ENCODE measurements at regions not wholly inside any gene's neighbourhood (a gene's known extent, or its start where the extent isn't known, plus 50 kb on each side); places are given as distances from the start of the nearest gene placed in this dataset.
"Not testable (repeated sequence)": the region's sequence is repeated elsewhere in the genome, so short reads cannot be mapped to it uniquely, and the experiment has no call there.

DNA sequence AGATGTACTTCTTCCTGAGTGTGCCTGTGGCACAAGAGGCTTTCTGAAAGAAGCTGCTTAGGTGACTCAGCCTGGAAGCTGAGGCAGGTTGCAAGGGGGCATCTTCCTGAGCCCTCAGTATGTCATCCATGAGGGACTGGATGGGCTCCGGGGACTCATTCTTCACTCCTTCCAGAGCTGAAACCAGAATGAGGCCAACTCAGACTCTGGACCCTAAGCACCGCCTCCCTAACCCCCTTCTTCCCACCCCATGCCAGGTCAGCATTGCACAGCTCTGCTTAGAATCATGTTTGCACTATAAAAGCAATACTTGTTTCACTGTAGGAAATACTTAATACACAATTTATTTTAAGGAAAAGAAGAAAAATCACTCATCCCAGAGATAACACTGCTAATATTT lies 138.3 kb downstream of the KLRB1 start:
- H3K4me3 Mint-ChIP-seq, H3K27ac Mint-ChIP-seq, H3K36me3 Mint-ChIP-seq, H3K9me3 Mint-ChIP-seq, H3K27me3 Mint-ChIP-seq: not testable (repeated sequence)
- peaks cover 9 to 20% (median 13%) of the 10 kb centered on the region in 3 donors for H3K4me1 Mint-ChIP-seq

DNA sequence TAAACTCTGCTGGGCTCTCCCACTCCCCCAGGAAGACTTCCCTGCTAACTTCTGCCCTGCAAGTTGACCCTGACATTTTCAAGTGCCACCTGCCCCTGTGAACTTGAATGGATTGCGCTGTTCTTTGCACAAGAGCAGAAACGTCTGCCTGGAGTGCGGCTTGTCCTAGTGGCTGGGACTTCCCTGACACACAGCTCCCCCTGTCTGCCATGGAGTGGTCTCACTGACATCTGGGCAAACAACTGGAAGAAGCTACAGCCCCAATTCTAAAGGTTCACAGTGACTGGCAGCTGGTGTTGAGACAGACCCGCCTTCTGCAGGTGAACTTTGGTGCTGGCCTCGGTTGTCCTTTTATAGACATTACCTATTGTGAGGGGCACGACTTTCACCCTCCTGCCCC lies 138.7 kb downstream of the KLRB1 start:
- not testable (repeated sequence) for H3K4me3 Mint-ChIP-seq, H3K36me3 Mint-ChIP-seq, H3K27me3 Mint-ChIP-seq, H3K9me3 Mint-ChIP-seq
- Mint-ChIP-seq H3K4me1 (peaks cover 9 to 24% (median 13%) of the 10 kb centered on the region in 3 donors), H3K27ac (peak overlapping the region in 1 of 3 donors; percentile 59)

DNA sequence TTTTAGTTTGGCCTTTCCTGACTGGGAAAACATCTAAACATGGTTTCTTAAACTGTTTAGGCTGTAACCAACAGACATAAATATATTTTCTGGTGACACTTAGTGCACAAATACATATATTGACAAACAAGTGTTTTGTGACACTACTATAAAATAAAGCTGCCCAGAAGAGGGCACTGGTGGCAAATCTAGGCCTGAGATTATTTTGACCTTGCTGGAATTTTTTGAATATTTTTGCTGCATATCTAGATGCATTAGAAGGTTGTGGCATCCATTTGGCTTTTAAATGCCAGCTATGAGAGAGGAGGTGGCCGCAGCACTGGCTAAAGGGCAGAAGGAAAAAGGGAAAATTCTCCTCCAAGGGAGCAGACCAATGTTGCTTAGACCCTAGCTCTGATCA lies 139.6 kb downstream of the KLRB1 start:
- H3K36me3 Mint-ChIP-seq, H3K27ac Mint-ChIP-seq, H3K27me3 Mint-ChIP-seq, H3K4me3 Mint-ChIP-seq, H3K9me3 Mint-ChIP-seq: not testable (repeated sequence)
- H3K4me1 Mint-ChIP-seq, result peaks cover 9 to 24% (median 13%) of the 10 kb centered on the region in 3 donors

DNA sequence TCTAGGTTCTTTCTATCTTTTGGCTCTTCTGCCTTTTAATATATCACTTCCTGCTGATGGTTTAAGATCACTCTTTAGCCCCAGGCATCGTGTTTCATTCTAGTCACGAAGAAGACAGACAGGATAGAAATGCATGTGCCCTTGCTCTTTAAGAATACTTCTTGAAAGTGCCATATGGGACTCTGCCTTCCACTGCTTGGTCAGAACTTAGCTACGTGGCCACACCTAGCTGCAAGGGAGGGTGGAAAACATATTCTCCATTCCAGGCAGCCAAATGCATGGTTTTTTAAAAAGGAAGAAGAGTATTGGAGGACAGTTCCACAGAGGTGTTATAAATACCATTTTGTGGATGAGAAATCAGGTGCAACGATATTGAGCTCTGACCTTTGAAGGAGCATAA lies 143.3 kb downstream of the KLRB1 start:
- Mint-ChIP-seq H3K4me3 (no peak overlapping the region), H3K27ac (no peak overlapping the region), H3K27me3 (no peaks in the 10 kb centered on the region)

DNA sequence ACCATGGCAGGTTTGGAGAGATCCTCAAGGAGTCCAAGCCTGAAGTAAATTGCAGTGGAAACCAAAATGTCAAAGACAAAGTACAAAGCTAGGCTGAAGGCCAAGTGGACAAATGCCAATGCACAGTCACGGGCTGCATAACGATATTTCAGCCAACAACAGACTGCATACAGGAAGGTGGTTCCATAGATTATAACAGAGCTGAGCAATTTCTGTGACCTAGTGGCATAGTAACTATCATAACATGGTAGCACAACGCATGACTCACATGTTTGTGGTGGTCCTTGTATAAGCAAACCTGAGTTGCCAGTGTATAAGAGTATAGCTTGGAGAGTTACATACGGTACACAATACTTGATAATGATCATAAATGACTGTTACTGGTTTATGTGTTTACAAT lies 152.2 kb downstream of the KLRB1 start:
- not testable (repeated sequence) for H3K27ac Mint-ChIP-seq, H3K4me1 Mint-ChIP-seq, H3K9me3 Mint-ChIP-seq, H3K4me3 Mint-ChIP-seq, H3K36me3 Mint-ChIP-seq, H3K27me3 Mint-ChIP-seq

More for the DNA sequence above, 143.3 kb downstream of the KLRB1 start:
- peaks cover 0 to 16% (median 3%) of the 10 kb centered on the region in 3 donors for H3K4me1 Mint-ChIP-seq
- H3K9me3 Mint-ChIP-seq, result no peaks in the 10 kb centered on the region
- no peaks in the 10 kb centered on the region for H3K36me3 Mint-ChIP-seq

DNA sequence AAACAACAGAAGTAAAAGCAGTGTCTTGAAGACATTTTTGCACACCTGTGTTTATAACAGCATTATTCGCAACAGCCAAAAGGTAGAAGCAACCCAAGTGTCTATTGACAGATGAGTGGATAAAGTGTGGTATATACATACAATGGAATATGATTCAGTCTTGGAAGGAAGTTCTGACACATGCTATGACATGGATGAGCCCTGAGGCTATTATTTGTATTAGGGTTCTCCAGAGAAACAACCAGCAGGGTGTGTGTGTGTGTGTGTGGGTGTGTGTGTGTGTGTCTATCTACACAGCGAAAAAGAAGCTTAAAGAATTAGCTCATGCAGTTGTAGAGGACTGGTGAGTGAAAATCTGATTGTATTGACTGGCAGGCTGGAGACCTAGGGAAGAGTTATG lies 153.7 kb downstream of the KLRB1 start:
- not testable (repeated sequence) for H3K36me3 Mint-ChIP-seq, H3K4me1 Mint-ChIP-seq, H3K27me3 Mint-ChIP-seq, H3K9me3 Mint-ChIP-seq, H3K27ac Mint-ChIP-seq
- H3K4me3 Mint-ChIP-seq, result peak overlapping the region in 1 of 4 donors; percentile 9

DNA sequence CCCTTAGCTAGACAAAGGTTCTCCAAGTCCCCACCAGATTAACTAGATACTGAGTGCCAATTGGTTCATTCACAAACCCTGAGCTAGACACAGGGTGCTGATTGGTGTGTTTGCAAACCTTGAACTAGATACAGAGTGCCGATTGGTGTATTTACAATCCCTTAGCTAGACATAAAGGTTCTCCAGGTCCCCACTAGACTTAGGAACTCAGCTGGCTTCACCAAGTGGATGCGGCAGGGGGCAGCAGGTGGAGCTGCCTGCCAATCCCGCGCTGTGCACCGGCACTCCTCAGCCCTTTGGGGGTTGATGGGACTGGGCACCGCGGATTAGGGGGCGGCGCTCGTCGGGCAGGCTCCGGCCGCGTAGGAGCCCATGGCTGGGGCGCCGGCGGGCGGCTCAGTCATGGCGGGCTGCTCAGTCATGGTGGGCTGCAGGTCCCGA lies 157.6 kb downstream of the KLRB1 start:
- Mint-ChIP-seq H3K4me1 (peaks cover 11 to 24% (median 12%) of the 10 kb centered on the region in 3 donors), H3K27ac (peak overlapping the region in 1 of 3 donors; percentile 100), H3K4me3 (peak overlapping the region; percentile 3 to 100 (median 44))
- not testable (repeated sequence) for H3K27me3 Mint-ChIP-seq, H3K36me3 Mint-ChIP-seq, H3K9me3 Mint-ChIP-seq

DNA sequence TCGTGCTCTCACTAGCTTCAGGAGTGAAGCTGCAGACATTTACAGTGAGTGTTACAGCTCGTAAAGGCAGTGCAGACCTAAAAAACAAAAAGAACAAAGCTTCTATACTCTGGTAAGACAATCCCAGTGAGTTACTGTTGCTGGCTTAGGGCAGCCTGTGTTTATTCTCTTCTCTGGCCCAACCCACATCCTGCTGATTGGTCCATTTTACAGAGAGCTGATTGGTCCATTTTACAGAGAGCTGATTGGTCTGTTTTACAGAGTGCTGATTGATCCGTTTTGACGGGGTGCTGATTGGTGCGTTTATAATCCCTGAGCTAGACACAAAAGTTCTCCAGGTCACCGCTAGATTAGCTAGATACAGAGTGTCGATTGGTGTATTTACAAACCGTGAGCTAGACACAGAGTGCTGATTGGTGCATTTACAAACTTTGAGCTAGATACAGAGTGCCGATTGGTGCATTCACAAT lies 158.0 kb downstream of the KLRB1 start:
- not testable (repeated sequence) for H3K36me3 Mint-ChIP-seq, H3K27me3 Mint-ChIP-seq, H3K9me3 Mint-ChIP-seq
- peak overlapping the region in 1 of 3 donors; percentile 100 for H3K27ac Mint-ChIP-seq
- peak overlapping the region; percentile 17 to 100 (median 42) for H3K4me3 Mint-ChIP-seq
- H3K4me1 Mint-ChIP-seq, result peaks cover 11 to 24% (median 12%) of the 10 kb centered on the region in 3 donors

DNA sequence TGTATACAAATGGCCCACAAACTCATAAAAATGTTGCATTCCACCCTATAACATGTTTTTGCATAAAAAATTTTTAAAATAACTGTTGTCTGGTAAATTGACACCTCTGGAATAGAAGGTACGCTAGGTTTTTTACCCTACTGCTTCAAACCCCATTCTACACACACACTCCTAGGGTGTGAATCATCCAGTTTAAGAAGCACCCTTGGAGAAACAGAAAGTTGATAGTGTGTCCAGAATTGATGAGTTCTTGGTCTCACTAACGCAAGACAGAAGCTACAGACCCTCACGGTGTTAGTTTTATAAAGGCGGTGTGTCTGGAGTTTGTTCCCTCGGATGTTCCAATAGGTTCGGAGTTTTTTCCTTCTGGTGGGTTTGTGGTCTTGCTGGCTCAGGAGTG lies 158.5 kb downstream of the KLRB1 start:
- Mint-ChIP-seq H3K4me3 (peak overlapping the region; percentile 97 to 100 (median 99)), H3K36me3 (peaks cover 2% of the 10 kb centered on the region), H3K4me1 (peaks cover 11 to 24% (median 12%) of the 10 kb centered on the region in 3 donors), H3K27ac (peak overlapping the region in 1 of 3 donors; percentile 100), H3K9me3 (no peaks in the 10 kb centered on the region), H3K27me3 (no peaks in the 10 kb centered on the region)

DNA sequence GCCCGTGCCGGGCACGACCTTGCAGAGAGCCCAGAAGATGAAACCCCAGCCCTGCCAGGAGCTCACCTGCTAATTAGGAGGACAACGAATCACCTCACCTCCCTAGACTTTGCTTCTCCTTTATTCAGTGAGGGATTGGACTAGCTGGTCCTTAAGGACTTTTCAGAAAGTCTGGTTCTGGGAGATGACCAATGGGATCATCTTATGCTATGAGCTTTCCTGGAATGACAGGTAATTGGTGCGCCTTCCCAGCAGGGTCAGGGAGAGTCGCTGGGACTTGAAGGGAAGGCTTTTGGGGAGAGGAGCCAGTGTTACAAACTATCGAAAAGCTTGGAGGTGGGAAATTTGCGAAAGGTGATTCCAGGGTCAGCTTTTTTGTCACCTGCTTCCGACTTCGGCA lies 159.1 kb downstream of the KLRB1 start:
- H3K9me3 Mint-ChIP-seq, H3K27me3 Mint-ChIP-seq, H3K36me3 Mint-ChIP-seq: not testable (repeated sequence)
- peaks cover 11 to 24% (median 12%) of the 10 kb centered on the region in 3 donors for H3K4me1 Mint-ChIP-seq
- peak overlapping the region; percentile 97 to 100 (median 99) for H3K4me3 Mint-ChIP-seq
- H3K27ac Mint-ChIP-seq, result peak overlapping the region; percentile 96 to 100 (median 97)

DNA sequence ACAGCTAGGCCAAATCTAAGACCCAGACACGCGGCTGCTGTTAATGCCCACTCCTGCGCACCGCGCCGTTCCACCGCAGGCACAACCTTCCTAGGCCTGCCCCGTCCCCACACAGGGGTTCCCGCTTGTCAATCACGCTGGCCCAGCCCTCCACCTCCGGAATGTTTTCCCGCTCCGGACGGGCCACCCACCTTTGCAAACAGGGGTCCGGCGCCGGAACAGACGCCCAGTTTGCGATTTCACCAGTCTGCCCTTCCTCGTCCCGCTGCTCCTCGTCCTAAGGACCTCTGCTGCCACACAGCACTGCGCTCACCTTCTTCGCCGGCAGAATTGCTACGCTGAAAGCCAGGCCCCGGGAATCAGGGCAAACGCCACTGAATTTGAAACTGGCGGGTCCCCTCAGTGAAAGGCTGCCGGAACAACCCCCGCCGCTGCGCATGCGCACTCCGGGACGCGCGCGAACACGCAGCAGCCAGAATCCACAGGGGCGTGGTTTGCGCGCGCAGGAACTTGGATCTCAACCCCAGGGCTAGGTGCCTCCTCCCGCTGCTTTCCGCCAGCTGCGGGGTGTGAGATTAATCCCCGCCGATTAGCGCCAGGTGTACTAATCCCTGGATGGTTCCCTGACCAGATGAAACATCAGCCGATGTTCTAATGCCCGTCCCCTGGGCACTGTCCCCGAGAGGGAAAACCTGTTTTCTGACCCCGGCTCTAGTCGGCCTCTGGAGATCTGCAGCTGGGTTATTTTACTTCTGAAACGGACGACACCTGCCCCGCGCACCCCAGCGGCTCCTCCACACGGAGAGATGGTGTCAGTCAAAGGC lies 159.7 kb downstream of the KLRB1 start:
- Mint-ChIP-seq H3K4me1 (peaks cover 11 to 24% (median 12%) of the 10 kb centered on the region in 3 donors), H3K27ac (peak overlapping the region; percentile 96 to 100 (median 97)), H3K4me3 (peak overlapping the region; percentile 97 to 100 (median 99))
- H3K36me3 Mint-ChIP-seq, H3K27me3 Mint-ChIP-seq, H3K9me3 Mint-ChIP-seq: not testable (repeated sequence)

DNA sequence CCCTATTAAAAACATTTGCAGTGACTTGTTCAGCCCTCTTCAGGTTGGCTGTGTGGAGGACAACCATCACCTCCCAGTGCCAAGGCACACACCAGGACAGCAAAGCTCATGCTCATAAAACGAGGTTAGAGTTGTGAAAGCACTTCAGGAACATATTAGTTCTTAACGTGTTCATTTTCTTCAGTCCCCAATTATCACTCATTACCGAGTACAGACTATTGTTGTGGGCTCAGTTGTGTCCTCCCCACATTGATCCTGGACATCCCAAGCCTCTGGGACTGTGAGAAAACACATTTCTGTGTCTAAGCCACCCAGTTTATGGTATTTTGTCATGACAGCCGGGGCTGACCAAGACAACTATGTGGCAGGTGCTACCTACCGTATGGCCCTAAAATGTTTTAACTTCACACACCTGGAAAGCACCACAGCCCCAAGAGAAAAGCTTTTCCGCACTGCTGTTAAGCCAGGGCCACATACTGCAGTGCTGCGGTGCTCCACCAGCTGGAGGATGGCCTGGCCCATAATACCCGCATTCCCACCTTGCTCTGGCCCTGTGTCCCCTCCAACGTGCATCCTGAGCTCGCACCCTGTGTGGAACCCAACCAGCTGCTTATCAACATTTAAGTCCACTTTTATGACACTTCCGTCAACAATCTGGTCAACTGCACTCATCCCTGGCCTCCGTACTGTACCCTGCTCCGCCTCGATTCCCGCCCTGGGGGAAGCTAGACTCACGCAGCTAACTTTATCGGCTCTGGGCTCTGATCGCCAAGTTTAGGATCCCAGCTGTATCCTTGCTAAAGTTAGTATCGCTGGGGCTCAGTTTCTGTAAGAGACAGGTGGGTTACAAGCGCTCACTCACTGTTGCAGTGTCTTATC lies 160.6 kb downstream of the KLRB1 start:
- H3K9me3 Mint-ChIP-seq, H3K36me3 Mint-ChIP-seq, H3K27me3 Mint-ChIP-seq: not testable (repeated sequence)
- H3K27ac Mint-ChIP-seq, result peak overlapping the region in 2 of 3 donors; percentile 96 to 100
- peaks cover 11 to 24% (median 12%) of the 10 kb centered on the region in 3 donors for H3K4me1 Mint-ChIP-seq
- peak overlapping the region; percentile 97 to 100 (median 99) for H3K4me3 Mint-ChIP-seq

DNA sequence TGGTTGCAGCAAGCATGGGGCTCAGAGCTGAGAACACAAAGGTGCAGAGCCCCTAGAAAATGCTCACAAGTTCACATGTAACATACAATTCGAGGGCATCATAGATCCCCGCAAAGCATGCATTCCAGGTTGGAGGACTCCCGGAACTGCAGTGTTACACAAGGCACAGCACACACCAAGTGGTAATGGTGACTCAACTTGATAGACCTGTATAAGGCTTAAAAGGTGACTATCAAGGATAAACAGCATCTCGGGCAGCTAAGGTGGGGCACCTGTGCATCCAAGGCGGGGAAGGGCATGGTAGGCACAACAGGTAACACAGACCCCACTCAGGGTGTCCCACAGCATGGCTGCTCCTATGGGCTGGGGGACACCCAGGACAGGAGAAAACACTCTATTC lies 167.3 kb downstream of the KLRB1 start:
- not testable (repeated sequence) for H3K4me3 Mint-ChIP-seq, H3K27me3 Mint-ChIP-seq, H3K4me1 Mint-ChIP-seq, H3K27ac Mint-ChIP-seq, H3K36me3 Mint-ChIP-seq, H3K9me3 Mint-ChIP-seq

DNA sequence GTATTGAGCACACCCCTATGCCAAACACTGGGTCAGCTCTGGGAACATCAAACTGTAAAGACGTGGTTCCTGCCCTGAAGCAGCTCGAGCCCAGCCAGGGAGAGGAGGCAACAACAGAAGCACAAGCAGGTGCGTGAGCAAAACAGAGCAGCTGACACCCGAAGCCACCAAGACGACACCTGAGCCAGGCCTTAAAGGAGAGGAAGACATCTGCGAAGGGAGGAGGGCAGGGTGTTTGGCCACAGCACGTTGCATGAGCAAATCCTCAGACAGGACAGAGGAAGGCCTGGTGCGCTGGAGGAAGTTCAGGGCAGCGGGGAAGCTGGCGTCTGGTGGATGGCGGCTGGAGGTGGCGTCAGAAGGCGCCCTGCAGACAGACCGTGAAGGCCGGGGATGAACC lies 172.0 kb downstream of the KLRB1 start:
- not testable (repeated sequence) for H3K36me3 Mint-ChIP-seq, H3K4me1 Mint-ChIP-seq, H3K27me3 Mint-ChIP-seq, H3K4me3 Mint-ChIP-seq, H3K9me3 Mint-ChIP-seq, H3K27ac Mint-ChIP-seq

DNA sequence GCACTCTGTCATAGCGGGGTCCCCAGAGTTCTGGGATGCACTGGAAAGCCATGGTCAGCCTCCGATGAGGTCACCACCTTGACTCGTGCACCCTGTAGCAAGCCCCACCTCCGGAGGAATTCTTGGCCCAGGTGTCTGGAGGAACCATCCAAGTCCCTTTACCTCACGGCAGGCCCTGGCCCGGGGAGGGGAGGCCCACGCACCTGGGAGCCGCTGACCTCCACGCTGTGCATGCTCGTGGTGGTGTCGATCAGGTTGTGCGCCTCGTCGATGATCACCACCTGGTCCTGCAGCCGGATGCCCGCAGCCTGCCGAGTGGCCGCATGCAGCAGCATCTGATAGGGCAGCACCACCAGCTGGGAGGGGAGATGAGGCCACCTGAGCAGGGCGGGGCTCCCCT lies 177.3 kb downstream of the KLRB1 start:
- not testable (repeated sequence) for H3K27ac Mint-ChIP-seq, H3K4me3 Mint-ChIP-seq, H3K4me1 Mint-ChIP-seq, H3K36me3 Mint-ChIP-seq, H3K9me3 Mint-ChIP-seq, H3K27me3 Mint-ChIP-seq

Measured in IgD-negative memory B cell (primary cell).